HG03460 (cell line): ENCODE measurements at regions not wholly inside any gene's neighbourhood (a gene's known extent, or its start where the extent isn't known, plus 50 kb on each side); places are given as distances from the start of the nearest gene placed in this dataset.
"Not testable (repeated sequence)": the region's sequence is repeated elsewhere in the genome, so short reads cannot be mapped to it uniquely, and the experiment has no call there.

Experiments used
- ATAC-seq: cut with Tn5 transposase; IDR thresholded peaks from one replicate; pipeline ENCODE4 v1.9.1; 2021; ENCODE audit not compliant: unreplicated experiment

- no peak for ATAC-seq
Measured at GRCh38 chr12:124126950-124127655, 154.1 kb downstream of the ZNF664 start.

- no peak for ATAC-seq
Measured at GRCh38 chr12:124129132-124129531, 156.1 kb downstream of the ZNF664 start.

- ATAC-seq: peak; percentile 75
Measured at GRCh38 chr12:124130691-124131591, 157.9 kb downstream of the ZNF664 start.

GRCh38 chr12:124131659-124132058, 158.6 kb downstream of the ZNF664 start:
- ATAC-seq: no peak

- no peak for ATAC-seq
Measured at GRCh38 chr12:124132530-124132929, 159.5 kb downstream of the ZNF664 start.

GRCh38 chr12:124136796-124137195, 158.1 kb upstream of the RFLNA start:
- ATAC-seq: no peak

GRCh38 chr12:124140944-124141486, 153.9 kb upstream of the RFLNA start:
- ATAC-seq: no peak

- not testable (repeated sequence) for ATAC-seq
Measured at GRCh38 chr12:124141611-124142010, 153.3 kb upstream of the RFLNA start.

- no peak for ATAC-seq
Measured at GRCh38 chr12:124142395-124143035, 152.4 kb upstream of the RFLNA start.

- no peak for ATAC-seq
Measured at GRCh38 chr12:124143726-124144125, 151.2 kb upstream of the RFLNA start.

- ATAC-seq: no peak
Measured at GRCh38 chr12:124144531-124145194, 150.2 kb upstream of the RFLNA start.

- ATAC-seq: no peak
Measured at GRCh38 chr12:124147027-124147426, 147.9 kb upstream of the RFLNA start.

- peak; percentile 79 for ATAC-seq
Measured at GRCh38 chr12:124147575-124147974, 147.3 kb upstream of the RFLNA start.

GRCh38 chr12:124148481-124149273, 146.2 kb upstream of the RFLNA start:
- no peak for ATAC-seq

- no peak for ATAC-seq
Measured at GRCh38 chr12:124149287-124149686, 145.6 kb upstream of the RFLNA start.

GRCh38 chr12:124150168-124150567, 144.7 kb upstream of the RFLNA start:
- ATAC-seq: no peak

- ATAC-seq: no peak
Measured at GRCh38 chr12:124151583-124151982, 143.3 kb upstream of the RFLNA start.

GRCh38 chr12:124152731-124153130, 142.2 kb upstream of the RFLNA start:
- ATAC-seq: no peak

GRCh38 chr12:124153392-124153791, 141.5 kb upstream of the RFLNA start:
- no peak for ATAC-seq

GRCh38 chr12:124157406-124157805, 137.5 kb upstream of the RFLNA start:
- no peak for ATAC-seq
